ENCODE measurements at regions not wholly inside any gene's neighbourhood (a gene's known extent, or its start where the extent isn't known, plus 50 kb on each side); places are given as distances from the start of the nearest gene placed in this dataset.

GRCh38 chr5:8241076-8241475 lies 372.1 kb downstream of the MTRR start:
- no peak for DNase-seq (ENCODE audit: low spot score)

GRCh38 chr5:8241558-8241957 lies 372.6 kb downstream of the MTRR start:
- DNase-seq (ENCODE audit: low spot score), result no peak

GRCh38 chr5:8247049-8247899 lies 378.3 kb downstream of the MTRR start:
- DNase-seq (ENCODE audit: low spot score), result no peak

GRCh38 chr5:8253376-8253775 lies 384.4 kb downstream of the MTRR start:
- no peak for DNase-seq (ENCODE audit: low spot score)

- DNase-seq (ENCODE audit: low spot score), result no peak
These were observed 385.7 kb downstream of the MTRR start for GRCh38 chr5:8254674-8255073.

- no peak for DNase-seq (ENCODE audit: low spot score)
These were observed 389.9 kb downstream of the MTRR start for GRCh38 chr5:8258801-8259200.

GRCh38 chr5:8270246-8270645 lies 401.3 kb downstream of the MTRR start:
- peak; percentile 63 for DNase-seq (ENCODE audit: low spot score)

GRCh38 chr5:8280711-8281363 lies 411.9 kb downstream of the MTRR start:
- no peak for DNase-seq (ENCODE audit: low spot score)

- DNase-seq (ENCODE audit: low spot score), result no peak
These were observed 419.4 kb downstream of the MTRR start for GRCh38 chr5:8288334-8288733.

- no peak for DNase-seq (ENCODE audit: low spot score)
These were observed 420.1 kb downstream of the MTRR start for GRCh38 chr5:8288897-8289516.

- no peak for DNase-seq (ENCODE audit: low spot score)
These were observed 420.8 kb downstream of the MTRR start for GRCh38 chr5:8289779-8290178.

GRCh38 chr5:8290721-8291120 lies 421.8 kb downstream of the MTRR start:
- no peak for DNase-seq (ENCODE audit: low spot score)

- DNase-seq (ENCODE audit: low spot score), result no peak
These were observed 422.7 kb downstream of the MTRR start for GRCh38 chr5:8291641-8292040.

GRCh38 chr5:8295141-8295540 lies 426.2 kb downstream of the MTRR start:
- DNase-seq (ENCODE audit: low spot score), result no peak

GRCh38 chr5:8299716-8300115 lies 430.8 kb downstream of the MTRR start:
- DNase-seq (ENCODE audit: low spot score), result no peak

GRCh38 chr5:8304341-8304740 lies 435.4 kb downstream of the MTRR start:
- no peak for DNase-seq (ENCODE audit: low spot score)

- no peak for DNase-seq (ENCODE audit: low spot score)
These were observed 437.4 kb downstream of the MTRR start for GRCh38 chr5:8306288-8306896.

GRCh38 chr5:8314965-8315364 lies 446.0 kb downstream of the MTRR start:
- DNase-seq (ENCODE audit: low spot score), result no peak

- no peak for DNase-seq (ENCODE audit: low spot score)
These were observed 447.8 kb downstream of the MTRR start for GRCh38 chr5:8316608-8317280.

GRCh38 chr5:8317335-8317734 lies 448.4 kb downstream of the MTRR start:
- no peak for DNase-seq (ENCODE audit: low spot score)

GRCh38 chr5:8320244-8320643 lies 451.3 kb downstream of the MTRR start:
- no peak for DNase-seq (ENCODE audit: low spot score)

GRCh38 chr5:8321272-8321671 lies 452.3 kb downstream of the MTRR start:
- DNase-seq (ENCODE audit: low spot score), result no peak
